Esophagus muscularis mucosa (tissue), 4 donors: ENCODE measurements at regions not wholly inside any gene's neighbourhood (a gene's known extent, or its start where the extent isn't known, plus 50 kb on each side); places are given as distances from the start of the nearest gene placed in this dataset.
A peak's percentile ranks its signal among the peaks of the same experiment; 100 is the strongest.

Experiments used
- DNase-seq: peaks from one replicate; pipeline ENCODE4 v3.0.0-alpha.2; 2017; ENCODE audit errors: extremely low spot score
- H3K27ac ChIP-seq, 4 donors: fragments of 200-600 bp; sonication (generic); replicated peaks in 1 of 4; 1 replicate in 3 of 4; 2 replicates in 1 of 4; pipeline ENCODE4 v1.5.1; 2016 to 2019; ENCODE audit warnings: mild to moderate bottlenecking in 1 of 4
- H3K27me3 ChIP-seq, 4 donors: fragments of 200-600 bp; sonication (generic); one replicate each; pipeline versions ENCODE4 v1.5.1 to v1.6.0; 2016 to 2019
- H3K36me3 ChIP-seq, 4 donors: fragments of 200-600 bp; sonication (generic); one replicate each; pipeline ENCODE4 v1.5.1; 2016 to 2019
- H3K4me1 ChIP-seq, 4 donors: fragments of 200-600 bp; sonication (generic); one replicate each; pipeline ENCODE4 v1.5.1; 2016 to 2019
- H3K4me3 ChIP-seq, 4 donors: fragments of 200-600 bp; sonication (generic); 1 replicate in 2 of 4; 2 replicates in 2 of 4; pipeline ENCODE4 v1.5.1; 2016 to 2019; ENCODE audit warnings: mild to moderate bottlenecking in 4 of 4, moderate library complexity in 1 of 4
- H3K9me3 ChIP-seq, 4 donors: fragments of 200-600 bp; sonication (generic); 1 replicate in 3 of 4; 2 replicates in 1 of 4; pipeline ENCODE4 v1.5.1; 2016 to 2019
- EP300 ChIP-seq: sonication (generic); formaldehyde crosslinking; IDR thresholded peaks from one replicate; pipeline ENCODE4 v1.6.1; 2017; ENCODE audit warnings: antibody characterized with exemption
- POLR2A ChIP-seq: fragments of 450-650 bp; IDR thresholded peaks from one replicate; pipeline ENCODE4 v1.6.1; 2017; ENCODE audit warnings: antibody characterized with exemption, moderate library complexity, mild to moderate bottlenecking, low read depth
- POLR2AphosphoS5 ChIP-seq, 2 donors: sonication (generic); formaldehyde crosslinking; IDR thresholded peaks; one replicate each; pipeline ENCODE4 v1.6.1; 2017; ENCODE audit warnings: antibody characterized with exemption in 2 of 2
- WGBS: methylation state at CpG from one replicate; pipeline ENCODE4 v1.1.5; 2018; 5-methylcytosine and 5-hydroxymethylcytosine counted together
- intact Hi-C: fragments of 100-400 bp; cut with DNase I; formaldehyde crosslinking; loops from one replicate; pipeline ENCODE4 v1.15.1; 2023
- TF ChIP-seq, protein P1 (sequence below), 3 experiments: fragments of 200-600 bp in 2 of 3; fragments of 450-650 bp in 1 of 3; sonication (generic) in 2 of 3; IDR thresholded peaks; one replicate each; pipeline ENCODE4 v1.5.1; 2017 to 2019; ENCODE audit warnings: antibody characterized with exemption in 3 of 3, mild to moderate bottlenecking in 2 of 3, moderate library complexity in 1 of 3

DNA sequence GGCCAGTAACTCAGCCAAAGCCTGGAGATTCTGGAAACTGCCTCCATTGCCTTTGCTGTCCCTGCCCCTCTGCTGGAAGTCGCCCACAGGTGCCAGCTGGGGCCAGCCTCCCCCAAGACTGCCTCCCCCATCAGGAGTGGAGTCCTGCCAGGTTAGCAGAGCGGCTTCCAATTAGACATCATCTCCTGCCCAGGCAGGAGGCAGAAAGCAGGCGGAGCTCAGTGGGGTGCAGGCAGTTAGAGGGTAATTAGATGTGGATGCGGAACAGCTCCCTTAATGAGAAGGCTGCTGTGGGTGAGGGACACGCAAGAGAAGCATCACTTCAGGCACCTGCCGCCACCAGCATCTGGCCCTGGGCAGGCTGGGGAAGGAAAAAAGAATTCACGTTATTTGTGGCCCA is 90.9 kb upstream of the TP53I11 start:
- no peaks in the 10 kb centered on the region for H3K36me3 ChIP-seq
- DNase-seq: no peak
- H3K27me3 ChIP-seq: no peaks in the 10 kb centered on the region
- intact Hi-C loops: no loop called here
- H3K4me1 ChIP-seq: peaks cover 14 to 21% (median 18%) of the 10 kb centered on the region in 4 donors
- H3K9me3 ChIP-seq: peaks cover 0 to 19% (median 5%) of the 10 kb centered on the region in 4 donors
- H3K4me3 ChIP-seq: no peak overlapping the region
- 77% methylated on average over 4 of the region's 7 CpGs for WGBS
- TF ChIP-seq, protein P1, sequence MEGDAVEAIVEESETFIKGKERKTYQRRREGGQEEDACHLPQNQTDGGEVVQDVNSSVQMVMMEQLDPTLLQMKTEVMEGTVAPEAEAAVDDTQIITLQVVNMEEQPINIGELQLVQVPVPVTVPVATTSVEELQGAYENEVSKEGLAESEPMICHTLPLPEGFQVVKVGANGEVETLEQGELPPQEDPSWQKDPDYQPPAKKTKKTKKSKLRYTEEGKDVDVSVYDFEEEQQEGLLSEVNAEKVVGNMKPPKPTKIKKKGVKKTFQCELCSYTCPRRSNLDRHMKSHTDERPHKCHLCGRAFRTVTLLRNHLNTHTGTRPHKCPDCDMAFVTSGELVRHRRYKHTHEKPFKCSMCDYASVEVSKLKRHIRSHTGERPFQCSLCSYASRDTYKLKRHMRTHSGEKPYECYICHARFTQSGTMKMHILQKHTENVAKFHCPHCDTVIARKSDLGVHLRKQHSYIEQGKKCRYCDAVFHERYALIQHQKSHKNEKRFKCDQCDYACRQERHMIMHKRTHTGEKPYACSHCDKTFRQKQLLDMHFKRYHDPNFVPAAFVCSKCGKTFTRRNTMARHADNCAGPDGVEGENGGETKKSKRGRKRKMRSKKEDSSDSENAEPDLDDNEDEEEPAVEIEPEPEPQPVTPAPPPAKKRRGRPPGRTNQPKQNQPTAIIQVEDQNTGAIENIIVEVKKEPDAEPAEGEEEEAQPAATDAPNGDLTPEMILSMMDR (IDR thresholded peaks at IDR 0.05): no peak
- no peak for TF ChIP-seq EP300
- TF ChIP-seq POLR2AphosphoS5 (IDR thresholded peaks at IDR 0.05): no peak
- TF ChIP-seq POLR2A: no peak
- no peak overlapping the region for H3K27ac ChIP-seq

- Histone ChIP-seq H3K4me1 (peaks cover 24 to 31% (median 27%) of the 10 kb centered on the region in 4 donors), H3K9me3 (peaks cover 0 to 19% (median 5%) of the 10 kb centered on the region in 4 donors), H3K4me3 (no peak overlapping the region), H3K27me3 (no peaks in the 10 kb centered on the region), H3K27ac (no peak overlapping the region), H3K36me3 (no peaks in the 10 kb centered on the region)
- no peak for DNase-seq
- TF ChIP-seq, protein P1 (IDR thresholded peaks at IDR 0.05): no peak
- TF ChIP-seq POLR2AphosphoS5 (IDR thresholded peaks at IDR 0.05) (no peak), EP300 (no peak), POLR2A (no peak)
- intact Hi-C loops: no loop called here
- 86% methylated on average over 4 of the region's 4 CpGs for WGBS
Measured at GRCh38 chr11:45042560-45042959, 91.9 kb upstream of the TP53I11 start.

GRCh38 chr11:45043755-45044475 is 93.2 kb upstream of the TP53I11 start:
- no peak for TF ChIP-seq EP300
- TF ChIP-seq POLR2AphosphoS5 (IDR thresholded peaks at IDR 0.05): no peak
- TF ChIP-seq POLR2A: no peak
- WGBS: 83% methylated on average over 12 of the region's 12 CpGs
- intact Hi-C loops: no loop called here
- peaks cover 35 to 44% (median 40%) of the 10 kb centered on the region in 4 donors for H3K4me1 ChIP-seq
- peaks cover 0 to 7% (median under 1%) of the 10 kb centered on the region in 4 donors for H3K9me3 ChIP-seq
- H3K36me3 ChIP-seq: no peaks in the 10 kb centered on the region
- H3K4me3 ChIP-seq: no peak overlapping the region
- no peak for DNase-seq
- no peak overlapping the region for H3K27ac ChIP-seq
- H3K27me3 ChIP-seq: no peaks in the 10 kb centered on the region

- 59% methylated on average over 19 of the region's 19 CpGs for WGBS
- Histone ChIP-seq H3K27ac (peak overlapping the region; percentile 24 to 56 (median 46)), H3K36me3 (no peaks in the 10 kb centered on the region), H3K9me3 (no peaks in the 10 kb centered on the region), H3K4me3 (no peak overlapping the region), H3K27me3 (no peaks in the 10 kb centered on the region), H3K4me1 (peaks cover 44 to 54% (median 49%) of the 10 kb centered on the region in 4 donors)
- TF ChIP-seq EP300 (no peak), POLR2AphosphoS5 (IDR thresholded peaks at IDR 0.05) (peak; percentile 54 to 66), POLR2A (no peak)
- TF ChIP-seq, protein P1 (IDR thresholded peaks at IDR 0.05): no peak
- no peak for DNase-seq
- intact Hi-C loops: no loop called here
Measured at GRCh38 chr11:45045683-45046471, 95.2 kb upstream of the TP53I11 start.

GRCh38 chr11:45048313-45048841 is 97.7 kb upstream of the TP53I11 start:
- Histone ChIP-seq H3K4me3 (no peak overlapping the region), H3K9me3 (no peaks in the 10 kb centered on the region), H3K36me3 (no peaks in the 10 kb centered on the region), H3K4me1 (peaks cover 44 to 54% (median 49%) of the 10 kb centered on the region in 4 donors), H3K27me3 (no peaks in the 10 kb centered on the region), H3K27ac (no peak overlapping the region)
- no peak for DNase-seq
- WGBS: 87% methylated on average over 7 of the region's 7 CpGs
- intact Hi-C loops: no loop called here
- TF ChIP-seq POLR2AphosphoS5 (IDR thresholded peaks at IDR 0.05) (no peak), POLR2A (no peak), EP300 (no peak)
- TF ChIP-seq, protein P1 (IDR thresholded peaks at IDR 0.05): no peak
